DMS153 (cell line): ENCODE measurements at regions not wholly inside any gene's neighbourhood (a gene's known extent, or its start where the extent isn't known, plus 50 kb on each side); places are given as distances from the start of the nearest gene placed in this dataset.
"Not testable (repeated sequence)": the region's sequence is repeated elsewhere in the genome, so short reads cannot be mapped to it uniquely, and the experiment has no call there.

Experiments
- DNase-seq: peaks from one replicate; lab custom pipeline; 2025; lab: John Stamatoyannopoulos, UW

GRCh38 chr3:152196782-152197181 lies 71.9 kb upstream of the MBNL1 start:
- no peak for DNase-seq

DNA sequence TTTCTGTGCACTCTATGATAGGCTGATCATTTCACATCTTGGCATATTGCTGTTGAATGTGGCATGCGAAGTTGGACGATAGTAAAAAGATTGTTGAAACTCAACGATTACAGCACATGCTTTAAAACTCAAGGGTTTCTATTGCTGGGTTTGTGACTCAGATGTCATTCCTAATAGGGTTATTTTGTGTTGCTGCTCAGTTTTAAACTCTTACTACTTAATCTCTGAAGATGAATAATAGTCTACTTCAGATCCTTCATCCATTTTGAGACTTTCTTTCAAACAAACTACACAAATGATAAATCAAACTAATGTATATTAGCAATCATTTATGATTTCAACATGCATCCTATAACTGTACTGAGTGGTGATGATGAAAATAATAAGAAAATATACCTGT lies 71.3 kb upstream of the MBNL1 start:
- DNase-seq: no peak

GRCh38 chr3:152197937-152198336 lies 70.8 kb upstream of the MBNL1 start:
- DNase-seq: no peak

- DNase-seq: no peak
Observed at GRCh38 chr3:152198665-152199064, 70.1 kb upstream of the MBNL1 start.

GRCh38 chr3:152199102-152199840 lies 69.5 kb upstream of the MBNL1 start:
- DNase-seq: no peak

- DNase-seq: no peak
Observed at GRCh38 chr3:152200476-152201420, 68.0 kb upstream of the MBNL1 start.

DNA sequence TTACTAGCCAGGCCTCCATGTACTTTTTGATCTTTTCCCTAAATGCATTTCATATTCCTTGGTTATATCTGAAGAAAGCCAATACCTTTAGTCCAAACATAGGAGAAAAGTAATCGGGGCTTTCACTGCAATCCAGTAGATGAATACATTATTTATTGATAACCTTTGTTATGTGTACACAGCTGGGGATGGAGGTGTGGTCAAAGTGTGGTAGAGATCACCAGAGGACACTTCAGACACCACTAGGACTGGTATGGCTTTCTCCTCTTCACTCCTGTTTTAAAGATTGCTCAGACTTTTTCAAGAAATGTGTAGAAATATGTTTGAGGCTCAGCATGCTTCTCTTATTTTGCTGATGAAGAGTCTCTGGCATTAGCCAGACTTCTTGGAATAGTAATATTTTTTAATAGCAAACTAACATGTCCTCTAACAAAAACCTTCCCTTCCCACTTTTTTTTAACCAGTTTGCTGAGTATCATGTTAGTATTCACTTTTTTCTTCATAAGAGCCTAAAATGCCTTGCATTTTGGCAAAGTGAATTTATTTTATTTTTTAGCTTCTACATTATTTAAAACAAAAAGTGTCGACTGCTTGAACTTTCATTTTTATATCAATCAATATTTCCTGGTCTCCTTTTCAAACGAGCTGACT lies 65.6 kb upstream of the MBNL1 start:
- DNase-seq: peak; percentile 9

DNA sequence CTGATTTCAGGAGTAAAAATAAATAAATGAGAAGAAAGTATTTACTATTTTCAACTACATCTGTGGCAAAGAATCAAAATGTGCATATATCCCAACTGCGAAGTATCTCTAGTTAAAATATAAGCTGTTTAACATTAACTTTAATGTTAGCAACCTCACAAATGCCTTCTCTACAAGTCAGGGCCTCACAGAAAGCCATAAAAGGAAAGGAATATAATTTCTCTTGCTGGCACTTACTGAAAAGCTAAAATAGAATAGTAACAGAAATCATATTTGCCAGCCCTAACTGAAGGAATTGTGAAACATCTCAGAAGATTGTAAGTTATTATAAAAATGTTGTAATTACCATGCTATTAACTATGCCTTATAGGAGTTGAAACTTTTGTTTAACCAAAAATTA lies 65.1 kb upstream of the MBNL1 start:
- DNase-seq: no peak

GRCh38 chr3:152204218-152204617 lies 64.5 kb upstream of the MBNL1 start:
- no peak for DNase-seq

DNA sequence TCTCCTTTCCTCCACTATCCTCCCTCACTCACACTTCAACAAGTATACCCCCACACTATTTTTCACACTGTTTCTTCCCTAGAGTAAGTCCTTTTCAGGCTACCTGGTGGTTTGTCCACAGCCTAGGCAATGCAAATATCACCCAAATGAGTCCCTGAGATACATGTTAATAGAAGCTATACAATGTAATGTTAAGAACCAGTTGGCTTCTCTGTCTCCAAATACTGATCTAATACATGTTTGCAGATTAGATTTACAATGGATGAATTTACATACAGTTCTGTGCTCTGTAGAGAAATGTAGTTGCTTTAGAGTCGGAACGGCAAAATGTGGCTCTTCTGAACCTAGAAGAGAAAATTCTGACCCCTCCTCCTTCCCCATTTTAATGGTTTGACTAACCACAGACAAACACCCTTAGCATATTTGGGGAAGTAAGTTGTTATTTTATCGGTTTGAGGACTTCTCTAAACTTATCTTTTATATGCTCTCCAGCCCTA lies 63.6 kb upstream of the MBNL1 start:
- no peak for DNase-seq

GRCh38 chr3:152206243-152206760 lies 62.4 kb upstream of the MBNL1 start:
- DNase-seq: no peak

DNA sequence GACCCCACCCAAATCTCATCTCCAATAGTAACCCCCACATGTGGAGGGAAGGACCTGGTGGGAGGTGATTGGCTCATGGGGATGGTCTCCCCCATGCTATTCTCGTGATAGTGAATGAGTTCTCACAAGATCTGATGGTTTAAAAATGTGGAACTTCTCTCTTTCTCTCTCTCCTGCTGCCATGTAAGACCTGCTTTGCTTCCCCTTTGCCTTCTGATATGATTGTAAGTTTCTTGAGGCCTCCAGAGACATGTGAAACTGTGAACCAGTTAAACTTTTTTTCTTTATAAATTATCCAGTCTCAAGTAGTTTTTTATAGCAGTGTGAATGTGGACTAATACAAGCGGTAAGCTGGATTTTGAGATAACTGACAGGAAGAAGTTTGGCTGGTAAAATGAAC lies 60.3 kb upstream of the MBNL1 start:
- no peak for DNase-seq

DNA sequence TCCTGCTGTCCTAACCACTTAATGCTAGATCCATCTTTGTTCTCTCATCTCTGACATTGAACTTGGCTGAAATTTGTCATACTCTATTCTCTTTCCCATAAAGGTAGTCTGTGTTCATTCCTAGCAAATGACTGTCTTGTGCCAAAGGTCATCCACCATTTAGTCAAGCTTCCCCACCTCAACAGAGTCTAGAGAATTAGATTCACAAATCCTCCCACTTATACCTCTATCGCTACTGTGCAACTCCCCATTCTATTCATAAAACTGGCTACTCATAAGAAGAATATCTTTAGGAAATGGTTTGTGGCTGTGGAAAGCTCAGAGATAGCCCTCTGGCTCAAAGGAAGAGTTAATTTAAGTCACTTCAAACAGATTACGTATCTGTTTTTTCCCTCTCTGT lies 59.7 kb upstream of the MBNL1 start:
- no peak for DNase-seq

DNA sequence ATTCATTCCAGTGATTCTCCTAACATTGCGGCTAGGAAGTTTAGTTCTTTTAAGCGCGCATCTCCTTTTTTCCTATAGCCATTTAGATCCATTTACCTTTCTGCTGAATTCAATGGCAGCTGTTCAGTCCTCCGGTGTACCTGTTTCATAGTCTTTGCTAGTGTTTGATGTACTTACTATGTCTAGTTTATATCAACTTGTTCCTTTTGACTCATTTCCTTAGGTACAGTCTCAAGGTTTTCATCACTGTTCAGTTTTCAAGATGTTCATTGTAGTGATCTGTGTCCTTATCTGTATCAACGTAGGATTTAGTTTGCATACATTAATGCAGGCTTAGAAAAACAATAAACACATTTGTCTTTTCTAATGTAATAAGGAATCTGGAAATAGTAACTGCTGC lies 59.0 kb upstream of the MBNL1 start:
- no peak for DNase-seq

GRCh38 chr3:152210697-152211096 lies 58.0 kb upstream of the MBNL1 start:
- DNase-seq: no peak

GRCh38 chr3:152211655-152212054 lies 57.1 kb upstream of the MBNL1 start:
- no peak for DNase-seq

GRCh38 chr3:152213203-152213602 lies 55.5 kb upstream of the MBNL1 start:
- no peak for DNase-seq

DNA sequence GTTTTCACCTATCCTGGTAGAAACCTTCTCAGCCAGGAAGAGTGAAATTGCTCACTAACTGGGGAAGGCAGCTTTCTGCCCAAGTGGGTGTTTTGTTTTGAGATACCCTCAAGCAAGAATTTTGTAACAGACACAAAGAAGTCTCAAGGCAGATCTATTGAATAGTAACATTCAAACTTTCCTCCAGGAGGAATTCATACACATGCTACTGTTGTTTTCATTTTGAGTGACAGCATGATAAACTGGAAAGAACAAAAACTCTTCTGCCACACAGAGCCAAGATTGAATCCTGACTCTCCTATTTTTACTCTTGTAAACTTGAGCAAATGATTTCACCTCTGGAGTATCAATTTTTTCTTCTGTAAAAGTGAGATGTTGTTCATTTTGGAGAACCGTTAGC lies 54.8 kb upstream of the MBNL1 start:
- no peak for DNase-seq

- DNase-seq: not testable (repeated sequence)
Observed at GRCh38 chr3:152216960-152217865, 51.5 kb upstream of the MBNL1 start.

DNA sequence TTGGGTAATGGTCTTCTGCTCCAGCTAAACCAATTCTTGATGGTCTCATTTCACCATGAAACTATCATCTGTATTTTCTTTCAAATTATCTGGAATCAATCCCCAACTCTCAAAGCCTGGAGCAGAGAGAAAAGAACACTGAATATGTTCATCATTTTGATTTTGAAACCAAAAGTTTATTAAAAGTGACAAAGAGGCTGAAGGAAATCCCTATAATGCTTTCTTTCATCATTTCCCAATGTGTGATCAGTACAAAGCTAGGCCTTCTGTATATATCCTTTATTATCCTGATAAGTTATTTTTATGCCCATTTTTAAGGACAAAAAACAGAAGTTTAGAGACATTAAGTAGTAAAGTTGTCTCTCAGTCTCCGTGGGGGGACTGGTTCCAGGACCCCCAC lies 50.1 kb upstream of the MBNL1 start:
- DNase-seq: no peak
